Fibroblast of upper back skin (primary cell): ENCODE measurements at regions not wholly inside any gene's neighbourhood (a gene's known extent, or its start where the extent isn't known, plus 50 kb on each side); places are given as distances from the start of the nearest gene placed in this dataset.

Experiments
- DNase-seq: peaks from one replicate; pipeline ENCODE4 v3.0.0-alpha.2; 2013

DNA sequence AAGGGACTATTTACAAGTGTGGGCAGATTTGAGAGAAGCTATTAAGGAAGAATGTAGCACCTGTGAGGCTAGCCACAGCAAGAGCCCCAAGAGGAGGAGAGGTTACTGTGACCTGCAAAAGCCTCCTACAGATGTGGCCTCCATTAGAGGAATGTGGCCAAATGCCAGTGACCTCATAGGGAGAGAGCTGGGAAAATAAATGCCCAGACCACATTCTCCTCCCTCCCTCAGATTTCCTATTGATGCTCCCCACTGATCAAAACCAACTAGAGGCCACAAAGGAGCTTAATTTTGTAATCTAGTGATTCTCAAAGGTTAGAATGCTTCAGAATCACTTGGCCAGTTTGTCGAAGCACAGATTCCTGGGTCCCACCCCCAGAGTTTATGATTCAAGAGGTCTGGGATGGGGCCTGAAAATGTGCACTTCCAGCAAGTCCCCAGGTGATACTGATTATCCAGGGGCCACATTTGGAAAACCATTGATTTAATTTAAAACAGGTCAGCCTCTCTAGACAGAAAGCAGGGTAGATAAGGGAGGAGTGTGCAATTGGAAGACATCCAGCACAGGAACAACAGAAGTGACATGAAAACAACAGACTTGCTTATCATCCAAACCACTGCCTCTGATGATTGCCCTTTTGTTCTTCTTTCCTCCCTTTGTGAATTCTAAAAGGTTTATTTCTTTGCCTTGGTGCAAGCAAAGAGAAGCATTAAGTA is 61.2 kb upstream of the RBBP8 start:
- peak; percentile 58 for DNase-seq

DNA sequence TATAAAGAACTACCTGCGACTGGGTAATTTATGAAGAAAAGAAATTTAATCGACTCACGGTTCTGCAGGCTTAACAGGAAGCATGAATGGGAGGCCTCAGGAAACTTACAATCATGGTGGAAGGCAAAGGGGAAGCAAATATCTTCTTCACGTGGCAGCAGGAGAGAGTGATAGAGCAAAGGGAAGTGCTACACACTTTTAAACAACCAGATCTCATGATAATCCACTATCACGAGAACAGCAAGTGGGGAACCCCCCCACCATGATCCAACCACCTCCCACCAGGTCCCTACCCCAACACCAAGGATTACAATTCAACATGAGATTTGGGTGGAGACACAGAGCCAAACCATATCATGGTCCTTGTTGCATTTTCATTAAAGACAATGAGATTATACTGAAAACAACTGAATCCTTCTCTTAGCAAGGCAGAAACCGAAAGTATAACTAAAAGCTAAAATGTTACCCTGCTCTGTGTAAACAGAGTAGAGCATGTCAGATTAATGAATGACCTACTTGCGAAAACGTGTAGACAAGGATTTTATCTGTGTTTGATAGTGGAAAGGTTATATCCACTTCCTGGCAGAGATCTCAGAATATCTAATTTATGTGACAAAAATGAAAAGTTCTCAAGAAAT is 60.1 kb upstream of the RBBP8 start:
- DNase-seq: no peak

DNA sequence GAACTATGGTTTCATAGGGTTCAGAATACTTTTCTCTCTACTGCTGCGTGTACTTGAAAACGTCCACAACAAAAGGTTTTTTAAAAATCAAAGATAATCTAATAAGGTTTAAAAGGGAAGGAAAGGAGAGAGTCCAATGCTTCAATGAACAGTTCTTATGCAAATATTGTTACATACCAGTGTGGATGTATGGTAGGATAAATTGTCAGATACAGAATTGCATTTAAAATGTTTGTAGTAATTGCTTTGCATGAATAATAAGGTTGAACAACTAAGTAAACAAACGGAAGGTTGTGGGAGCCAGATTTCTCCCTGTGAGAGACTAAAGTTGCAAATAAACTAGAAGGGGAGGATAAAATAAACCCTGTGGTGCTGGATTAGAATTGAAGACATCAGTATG is 53.8 kb upstream of the RBBP8 start:
- no peak for DNase-seq

DNA sequence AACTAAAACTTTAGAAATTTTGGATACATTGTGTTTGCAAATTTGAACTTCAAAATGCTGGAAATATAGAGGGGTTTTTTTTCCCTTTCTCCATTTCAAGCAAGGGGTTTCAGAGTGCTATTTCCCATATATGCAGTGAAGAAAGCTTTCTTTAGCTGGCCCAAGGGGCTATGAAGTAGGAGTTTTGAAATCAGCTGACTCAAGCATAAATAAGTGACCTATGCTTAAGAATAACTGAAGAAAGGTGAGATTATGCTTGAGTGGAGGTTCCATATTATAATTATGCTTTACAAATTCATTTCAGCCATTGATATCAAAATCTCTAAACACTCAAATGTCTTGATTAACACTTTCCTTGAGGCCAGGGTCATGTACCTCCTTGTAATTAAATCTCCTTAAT is 51.0 kb upstream of the RBBP8 start:
- no peak for DNase-seq

DNA sequence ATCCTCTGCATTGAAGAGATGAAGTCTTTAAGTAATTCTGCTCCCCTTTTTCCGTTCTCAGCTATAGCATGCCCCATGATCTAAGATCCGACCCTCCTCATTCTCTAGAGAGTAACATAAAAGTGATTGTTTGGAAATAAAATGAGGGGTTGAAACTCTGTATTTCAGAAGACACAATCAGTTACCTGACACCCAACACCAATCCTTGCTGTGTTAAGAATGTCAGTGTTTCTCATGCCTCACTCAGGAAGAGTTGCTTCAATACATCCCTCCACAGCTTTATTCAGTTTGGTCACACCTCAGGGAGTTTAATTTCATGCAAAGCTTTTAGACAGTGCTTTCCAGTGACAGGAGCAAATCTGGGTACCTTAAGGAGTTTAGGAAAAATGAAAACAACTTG is 49.9 kb upstream of the RBBP8 start:
- DNase-seq: no peak
